Breast epithelium (tissue), 3 donors: ENCODE measurements at regions not wholly inside any gene's neighbourhood (a gene's known extent, or its start where the extent isn't known, plus 50 kb on each side); places are given as distances from the start of the nearest gene placed in this dataset.

Experiments
- POLR2A ChIP-seq: fragments of 450-650 bp; IDR thresholded peaks from one replicate; pipeline ENCODE4 v1.6.1; 2016; ENCODE audit warnings: antibody characterized with exemption, mild to moderate bottlenecking, moderate library complexity
- POLR2AphosphoS5 ChIP-seq, 3 donors: sonication (generic); formaldehyde crosslinking; IDR thresholded peaks; one replicate each; pipeline ENCODE4 v1.6.1; 2017; ENCODE audit warnings: antibody characterized with exemption in 3 of 3
- TF ChIP-seq, protein P1 (sequence below), 3 donors: fragments of 450-650 bp; IDR thresholded peaks; one replicate each; pipeline ENCODE4 v1.5.1; 2016 to 2017; ENCODE audit warnings: antibody characterized with exemption in 3 of 3, mild to moderate bottlenecking in 3 of 3, moderate library complexity in 3 of 3

DNA sequence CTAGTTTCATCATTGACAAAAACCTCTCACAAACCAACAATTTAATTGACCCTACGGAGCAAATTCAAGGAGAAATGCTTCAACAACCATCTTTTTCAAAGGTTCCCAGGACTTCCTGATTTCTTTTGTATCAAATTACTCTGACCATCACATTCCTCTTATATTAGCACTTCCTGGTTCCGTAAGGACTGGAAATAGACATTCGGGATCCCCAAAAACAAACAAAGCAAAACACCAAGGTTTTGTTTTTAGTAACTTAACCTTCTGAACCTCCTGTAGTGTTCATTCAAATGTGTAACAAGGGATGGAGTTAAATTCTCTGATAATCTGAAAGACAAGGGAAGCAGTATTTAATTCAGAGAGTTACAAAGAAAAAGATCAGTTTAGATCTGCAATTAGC, 387.6 kb upstream of the NRP1 start:
- TF ChIP-seq, protein P1, sequence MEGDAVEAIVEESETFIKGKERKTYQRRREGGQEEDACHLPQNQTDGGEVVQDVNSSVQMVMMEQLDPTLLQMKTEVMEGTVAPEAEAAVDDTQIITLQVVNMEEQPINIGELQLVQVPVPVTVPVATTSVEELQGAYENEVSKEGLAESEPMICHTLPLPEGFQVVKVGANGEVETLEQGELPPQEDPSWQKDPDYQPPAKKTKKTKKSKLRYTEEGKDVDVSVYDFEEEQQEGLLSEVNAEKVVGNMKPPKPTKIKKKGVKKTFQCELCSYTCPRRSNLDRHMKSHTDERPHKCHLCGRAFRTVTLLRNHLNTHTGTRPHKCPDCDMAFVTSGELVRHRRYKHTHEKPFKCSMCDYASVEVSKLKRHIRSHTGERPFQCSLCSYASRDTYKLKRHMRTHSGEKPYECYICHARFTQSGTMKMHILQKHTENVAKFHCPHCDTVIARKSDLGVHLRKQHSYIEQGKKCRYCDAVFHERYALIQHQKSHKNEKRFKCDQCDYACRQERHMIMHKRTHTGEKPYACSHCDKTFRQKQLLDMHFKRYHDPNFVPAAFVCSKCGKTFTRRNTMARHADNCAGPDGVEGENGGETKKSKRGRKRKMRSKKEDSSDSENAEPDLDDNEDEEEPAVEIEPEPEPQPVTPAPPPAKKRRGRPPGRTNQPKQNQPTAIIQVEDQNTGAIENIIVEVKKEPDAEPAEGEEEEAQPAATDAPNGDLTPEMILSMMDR (IDR thresholded peaks at IDR 0.05): no peak
- TF ChIP-seq POLR2A (no peak), POLR2AphosphoS5 (IDR thresholded peaks at IDR 0.05) (no peak)
